ENCODE measurements at regions not wholly inside any gene's neighbourhood (a gene's known extent, or its start where the extent isn't known, plus 50 kb on each side); places are given as distances from the start of the nearest gene placed in this dataset.

GRCh38 chr4:62292911-62293310 is 1092.8 kb downstream of the ADGRL3 start:
- no peak for DNase-seq

- no peak for DNase-seq
Measured at GRCh38 chr4:62288808-62289541, 1088.8 kb downstream of the ADGRL3 start.

GRCh38 chr4:62285026-62285425 is 1084.9 kb downstream of the ADGRL3 start:
- no peak for DNase-seq

- no peak for DNase-seq
Measured at GRCh38 chr4:62279689-62280088, 1079.6 kb downstream of the ADGRL3 start.

GRCh38 chr4:62275470-62275869 is 1075.3 kb downstream of the ADGRL3 start:
- no peak for DNase-seq

GRCh38 chr4:62274782-62275181 is 1074.7 kb downstream of the ADGRL3 start:
- DNase-seq: no peak

- DNase-seq: no peak
Measured at GRCh38 chr4:62271107-62271506, 1071.0 kb downstream of the ADGRL3 start.

GRCh38 chr4:62269918-62270317 is 1069.8 kb downstream of the ADGRL3 start:
- DNase-seq: no peak

- no peak for DNase-seq
Measured at GRCh38 chr4:62263454-62263853, 1063.3 kb downstream of the ADGRL3 start.

- no peak for DNase-seq
Measured at GRCh38 chr4:62262676-62263075, 1062.5 kb downstream of the ADGRL3 start.

- DNase-seq: no peak
Measured at GRCh38 chr4:62260254-62260653, 1060.1 kb downstream of the ADGRL3 start.

GRCh38 chr4:62256479-62256878 is 1056.4 kb downstream of the ADGRL3 start:
- DNase-seq: no peak

GRCh38 chr4:62252728-62253127 is 1052.6 kb downstream of the ADGRL3 start:
- no peak for DNase-seq

- no peak for DNase-seq
Measured at GRCh38 chr4:62250100-62250499, 1050.0 kb downstream of the ADGRL3 start.

- DNase-seq: no peak
Measured at GRCh38 chr4:62243895-62244294, 1043.8 kb downstream of the ADGRL3 start.

- DNase-seq: no peak
Measured at GRCh38 chr4:62235911-62236310, 1035.8 kb downstream of the ADGRL3 start.

GRCh38 chr4:62232814-62233213 is 1032.7 kb downstream of the ADGRL3 start:
- DNase-seq: no peak

GRCh38 chr4:62231994-62232393 is 1031.9 kb downstream of the ADGRL3 start:
- no peak for DNase-seq

- no peak for DNase-seq
Measured at GRCh38 chr4:62226082-62226481, 1026.0 kb downstream of the ADGRL3 start.

GRCh38 chr4:62222121-62222520 is 1022.0 kb downstream of the ADGRL3 start:
- DNase-seq: no peak

- no peak for DNase-seq
Measured at GRCh38 chr4:62210486-62210885, 1010.4 kb downstream of the ADGRL3 start.

GRCh38 chr4:62209757-62210485 is 1009.8 kb downstream of the ADGRL3 start:
- DNase-seq: no peak

GRCh38 chr4:62208921-62209320 is 1008.8 kb downstream of the ADGRL3 start:
- DNase-seq: no peak

- DNase-seq: no peak
Measured at GRCh38 chr4:62204136-62204535, 1004.0 kb downstream of the ADGRL3 start.

Measured in stimulated activated CD4-positive, alpha-beta T cell treated with anti-CD3 and anti-CD28 coated beads, Interleukin-4, amount 100 ng/mL, for 24 hours (primary cell).